Liver (tissue), 8 donors: ENCODE measurements at regions not wholly inside any gene's neighbourhood (a gene's known extent, or its start where the extent isn't known, plus 50 kb on each side); places are given as distances from the start of the nearest gene placed in this dataset.

Source experiments
- DNase-seq: peaks from one replicate; pipeline ENCODE4 v3.0.0-alpha.2; 2017; ENCODE audit warnings: low spot score
- H3K27ac ChIP-seq, 2 donors: one replicate each; pipeline ENCODE4 v1.7.0; 2013; ENCODE audit warnings: inconsistent platforms in 2 of 2, low read length in 2 of 2, control low read depth in 1 of 2, low read depth in 1 of 2, mild to moderate bottlenecking in 1 of 2
- H3K27me3 ChIP-seq, 4 donors: one replicate each; pipeline versions ENCODE4 v1.6.1 to v1.7.0; 2013; ENCODE audit warnings: low read length in 3 of 4, inconsistent platforms in 1 of 4, mild to moderate bottlenecking in 1 of 4, moderate library complexity in 1 of 4; ENCODE audit not compliant: control insufficient read depth in 4 of 4, insufficient read depth in 4 of 4
- H3K36me3 ChIP-seq, 4 donors: one replicate each; pipeline versions ENCODE4 v1.6.1 to v1.7.0; 2013; ENCODE audit warnings: low read length in 3 of 4, mild to moderate bottlenecking in 3 of 4, low read depth in 1 of 4, moderate library complexity in 1 of 4; ENCODE audit not compliant: control insufficient read depth in 4 of 4, insufficient read depth in 3 of 4
- H3K4me1 ChIP-seq, 4 donors: one replicate each; pipeline versions ENCODE4 v1.6.1 to v1.7.0; 2013; ENCODE audit warnings: low read length in 3 of 4, mild to moderate bottlenecking in 3 of 4, moderate library complexity in 1 of 4; ENCODE audit not compliant: control insufficient read depth in 4 of 4, insufficient read depth in 4 of 4
- H3K4me3 ChIP-seq, 3 donors: one replicate each; pipeline versions ENCODE4 v1.6.1 to v1.7.0; 2013; ENCODE audit warnings: low read length in 3 of 3, control low read depth in 1 of 3, low read depth in 1 of 3, mild to moderate bottlenecking in 1 of 3
- H3K9ac ChIP-seq, 2 donors: one replicate each; pipeline ENCODE4 v1.7.0; 2013; ENCODE audit warnings: low read length in 2 of 2, mild to moderate bottlenecking in 2 of 2, moderate library complexity in 2 of 2, control low read depth in 1 of 2, low read depth in 1 of 2
- H3K9me3 ChIP-seq, 4 donors: one replicate each; pipeline versions ENCODE4 v1.6.1 to v1.7.0; 2013; ENCODE audit warnings: low read length in 3 of 4; ENCODE audit not compliant: control insufficient read depth in 4 of 4
- EGR1 ChIP-seq, 2 donors: IDR thresholded peaks; 2 replicates each; pipeline ENCODE4 v1.6.1; 2016 to 2018; ENCODE audit warnings: antibody characterized with exemption in 2 of 2, low read depth in 2 of 2
- FOXA1 ChIP-seq: IDR thresholded peaks from 2 replicates; pipeline ENCODE4 v1.6.1; 2016; ENCODE audit warnings: antibody characterized with exemption
- GABPA ChIP-seq, 2 donors: IDR thresholded peaks in 1 of 2; conservative IDR thresholded peaks in 1 of 2; 2 replicates each; pipeline ENCODE4 v1.6.1; 2016; ENCODE audit warnings: antibody characterized with exemption in 2 of 2, mild to moderate bottlenecking in 1 of 2, moderate library complexity in 1 of 2
- HNF4A ChIP-seq, 2 donors: conservative IDR thresholded peaks; 2 replicates each; pipeline ENCODE4 v1.6.1; 2016; ENCODE audit warnings: antibody characterized with exemption in 2 of 2, mild to moderate bottlenecking in 2 of 2
- HNF4G ChIP-seq: IDR thresholded peaks from 2 replicates; pipeline ENCODE4 v1.6.1; 2016; ENCODE audit warnings: antibody characterized with exemption
- JUND ChIP-seq, 2 donors: IDR thresholded peaks; 2 replicates each; pipeline ENCODE4 v1.6.1; 2016; ENCODE audit warnings: antibody characterized with exemption in 2 of 2
- RAD21 ChIP-seq, 2 donors: IDR thresholded peaks; 2 replicates each; pipeline ENCODE4 v1.6.1; 2016; ENCODE audit warnings: antibody characterized with exemption in 2 of 2, mild to moderate bottlenecking in 2 of 2
- RXRA ChIP-seq, 2 donors: IDR thresholded peaks; 2 replicates each; pipeline ENCODE4 v1.6.1; 2017 to 2018; ENCODE audit warnings: antibody characterized with exemption in 2 of 2, mild to moderate bottlenecking in 1 of 2
- SP1 ChIP-seq: IDR thresholded peaks from 2 replicates; pipeline ENCODE4 v1.6.1; 2018; ENCODE audit warnings: antibody characterized with exemption, mild to moderate bottlenecking
- TAF1 ChIP-seq: conservative IDR thresholded peaks from 2 replicates; pipeline ENCODE4 v1.6.1; 2016; ENCODE audit warnings: antibody characterized with exemption, mild to moderate bottlenecking
- YY1 ChIP-seq: IDR thresholded peaks from 2 replicates; pipeline ENCODE4 v1.6.1; 2016; ENCODE audit warnings: antibody characterized with exemption, mild to moderate bottlenecking
- WGBS: extraction: QIAGEN DNeasy Blood & Tissue Kit; methylation state at CpG from one replicate; pipeline ENCODE4 v1.1.7; 2013; 5-methylcytosine and 5-hydroxymethylcytosine counted together
- TF ChIP-seq, protein P1 (sequence below): IDR thresholded peaks from 2 replicates; pipeline ENCODE4 v1.6.1; 2016; ENCODE audit warnings: antibody characterized with exemption, mild to moderate bottlenecking
- TF ChIP-seq, protein P2 (sequence below): IDR thresholded peaks from 2 replicates; pipeline ENCODE4 v1.6.1; 2016; ENCODE audit warnings: antibody characterized with exemption
- TF ChIP-seq, protein P3 (sequence below): IDR thresholded peaks from 2 replicates; pipeline ENCODE4 v1.6.1; 2016; ENCODE audit warnings: antibody characterized with exemption
- TF ChIP-seq, protein P4 (sequence below): IDR thresholded peaks from 2 replicates; pipeline ENCODE4 v1.6.1; 2016; ENCODE audit warnings: antibody characterized with exemption
- TF ChIP-seq, protein P5 (sequence below): fragments of 150-350 bp; IDR thresholded peaks from 2 replicates; pipeline ENCODE4 v1.5.1; 2017; ENCODE audit warnings: improper control_type of control experiment, low read depth, low read length; ENCODE audit not compliant: missing input control
- donor health status: healthy.
- donor health status: healthy.
- donor health status: healthy.
- donor health status: healthy.
- donor health status: healthy.

DNA sequence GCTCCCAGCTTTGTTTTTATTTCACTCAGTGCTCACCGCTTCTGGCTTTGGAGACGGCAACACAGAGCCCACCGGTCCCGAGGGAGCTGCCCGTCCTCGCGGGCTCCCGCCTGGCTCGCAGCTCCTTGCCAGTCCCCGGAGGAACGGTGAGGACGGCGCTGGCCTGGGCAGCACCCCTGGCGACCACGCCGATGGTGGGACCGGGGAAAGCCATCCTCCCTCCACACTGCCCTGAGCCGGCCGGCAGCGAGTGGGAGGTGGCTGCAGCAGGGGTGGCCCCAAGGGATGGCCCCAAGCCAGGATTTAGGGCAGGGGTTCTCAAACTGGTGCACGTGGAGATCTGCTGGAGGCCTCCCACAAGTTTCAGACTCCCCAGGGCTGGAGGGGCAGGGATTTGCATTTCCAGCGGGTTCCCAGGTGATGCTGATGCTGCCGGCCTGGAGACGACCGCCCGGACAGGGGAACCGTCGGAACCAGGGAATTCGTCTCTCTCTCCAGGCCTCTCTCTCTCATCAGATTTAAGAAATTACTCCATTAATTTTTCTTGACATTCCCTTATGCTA lies 293.2 kb upstream of the IRX4 start:
- DNase-seq, result no peak
- Histone ChIP-seq H3K27me3 (no peaks in the 10 kb centered on the region), H3K36me3 (no peaks in the 10 kb centered on the region), H3K27ac (no peak overlapping the region), H3K4me3 (no peak overlapping the region), H3K9me3 (no peaks in the 10 kb centered on the region), H3K4me1 (no peaks in the 10 kb centered on the region), H3K9ac (no peak overlapping the region)
- 85% methylated on average over 29 of the region's 29 CpGs for WGBS
- TF ChIP-seq, protein P1, sequence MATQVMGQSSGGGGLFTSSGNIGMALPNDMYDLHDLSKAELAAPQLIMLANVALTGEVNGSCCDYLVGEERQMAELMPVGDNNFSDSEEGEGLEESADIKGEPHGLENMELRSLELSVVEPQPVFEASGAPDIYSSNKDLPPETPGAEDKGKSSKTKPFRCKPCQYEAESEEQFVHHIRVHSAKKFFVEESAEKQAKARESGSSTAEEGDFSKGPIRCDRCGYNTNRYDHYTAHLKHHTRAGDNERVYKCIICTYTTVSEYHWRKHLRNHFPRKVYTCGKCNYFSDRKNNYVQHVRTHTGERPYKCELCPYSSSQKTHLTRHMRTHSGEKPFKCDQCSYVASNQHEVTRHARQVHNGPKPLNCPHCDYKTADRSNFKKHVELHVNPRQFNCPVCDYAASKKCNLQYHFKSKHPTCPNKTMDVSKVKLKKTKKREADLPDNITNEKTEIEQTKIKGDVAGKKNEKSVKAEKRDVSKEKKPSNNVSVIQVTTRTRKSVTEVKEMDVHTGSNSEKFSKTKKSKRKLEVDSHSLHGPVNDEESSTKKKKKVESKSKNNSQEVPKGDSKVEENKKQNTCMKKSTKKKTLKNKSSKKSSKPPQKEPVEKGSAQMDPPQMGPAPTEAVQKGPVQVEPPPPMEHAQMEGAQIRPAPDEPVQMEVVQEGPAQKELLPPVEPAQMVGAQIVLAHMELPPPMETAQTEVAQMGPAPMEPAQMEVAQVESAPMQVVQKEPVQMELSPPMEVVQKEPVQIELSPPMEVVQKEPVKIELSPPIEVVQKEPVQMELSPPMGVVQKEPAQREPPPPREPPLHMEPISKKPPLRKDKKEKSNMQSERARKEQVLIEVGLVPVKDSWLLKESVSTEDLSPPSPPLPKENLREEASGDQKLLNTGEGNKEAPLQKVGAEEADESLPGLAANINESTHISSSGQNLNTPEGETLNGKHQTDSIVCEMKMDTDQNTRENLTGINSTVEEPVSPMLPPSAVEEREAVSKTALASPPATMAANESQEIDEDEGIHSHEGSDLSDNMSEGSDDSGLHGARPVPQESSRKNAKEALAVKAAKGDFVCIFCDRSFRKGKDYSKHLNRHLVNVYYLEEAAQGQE, result no peak
- TF ChIP-seq, protein P2, sequence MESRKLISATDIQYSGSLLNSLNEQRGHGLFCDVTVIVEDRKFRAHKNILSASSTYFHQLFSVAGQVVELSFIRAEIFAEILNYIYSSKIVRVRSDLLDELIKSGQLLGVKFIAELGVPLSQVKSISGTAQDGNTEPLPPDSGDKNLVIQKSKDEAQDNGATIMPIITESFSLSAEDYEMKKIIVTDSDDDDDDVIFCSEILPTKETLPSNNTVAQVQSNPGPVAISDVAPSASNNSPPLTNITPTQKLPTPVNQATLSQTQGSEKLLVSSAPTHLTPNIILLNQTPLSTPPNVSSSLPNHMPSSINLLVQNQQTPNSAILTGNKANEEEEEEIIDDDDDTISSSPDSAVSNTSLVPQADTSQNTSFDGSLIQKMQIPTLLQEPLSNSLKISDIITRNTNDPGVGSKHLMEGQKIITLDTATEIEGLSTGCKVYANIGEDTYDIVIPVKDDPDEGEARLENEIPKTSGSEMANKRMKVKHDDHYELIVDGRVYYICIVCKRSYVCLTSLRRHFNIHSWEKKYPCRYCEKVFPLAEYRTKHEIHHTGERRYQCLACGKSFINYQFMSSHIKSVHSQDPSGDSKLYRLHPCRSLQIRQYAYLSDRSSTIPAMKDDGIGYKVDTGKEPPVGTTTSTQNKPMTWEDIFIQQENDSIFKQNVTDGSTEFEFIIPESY, result no peak
- TF ChIP-seq, protein P3, sequence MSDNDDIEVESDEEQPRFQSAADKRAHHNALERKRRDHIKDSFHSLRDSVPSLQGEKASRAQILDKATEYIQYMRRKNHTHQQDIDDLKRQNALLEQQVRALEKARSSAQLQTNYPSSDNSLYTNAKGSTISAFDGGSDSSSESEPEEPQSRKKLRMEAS, result no peak
- TF ChIP-seq HNF4A (conservative IDR thresholded peaks at IDR 0.05) (no peak), SP1 (no peak), RAD21 (IDR thresholded peaks at IDR 0.05) (no peak), RXRA (IDR thresholded peaks at IDR 0.05) (no peak), EGR1 (IDR thresholded peaks at IDR 0.05; ENCODE audit: low read depth in 2 of 2) (no peak)
- TF ChIP-seq, protein P4, sequence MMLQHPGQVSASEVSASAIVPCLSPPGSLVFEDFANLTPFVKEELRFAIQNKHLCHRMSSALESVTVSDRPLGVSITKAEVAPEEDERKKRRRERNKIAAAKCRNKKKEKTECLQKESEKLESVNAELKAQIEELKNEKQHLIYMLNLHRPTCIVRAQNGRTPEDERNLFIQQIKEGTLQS, result no peak

DNA sequence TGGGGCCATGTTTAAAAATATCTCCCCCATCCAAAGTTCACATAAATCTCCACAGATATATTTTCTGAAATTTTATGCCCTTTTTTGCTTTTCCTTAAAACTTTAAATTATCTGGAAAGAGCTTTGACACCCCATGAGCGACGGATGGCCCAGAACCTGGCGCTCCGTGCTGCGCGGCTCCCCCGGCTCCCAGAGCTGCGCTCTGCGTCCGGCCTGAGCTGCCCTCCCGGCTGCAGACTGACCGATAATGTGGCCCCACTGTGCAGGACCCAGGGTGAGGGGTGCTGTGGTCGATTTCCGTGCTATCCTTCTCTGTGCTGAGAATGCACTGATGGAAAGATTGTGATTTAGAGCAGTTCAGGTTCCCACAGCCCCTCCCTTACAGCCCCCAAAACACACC lies 292.3 kb upstream of the IRX4 start:
- Histone ChIP-seq H3K9ac (no peak overlapping the region), H3K27ac (no peak overlapping the region), H3K4me1 (no peaks in the 10 kb centered on the region), H3K4me3 (no peak overlapping the region), H3K36me3 (no peaks in the 10 kb centered on the region), H3K27me3 (no peaks in the 10 kb centered on the region), H3K9me3 (no peaks in the 10 kb centered on the region)
- no peak for DNase-seq
- 82% methylated on average over 14 of the region's 14 CpGs for WGBS
- TF ChIP-seq, protein P3, result no peak
- TF ChIP-seq TAF1 (no peak), GABPA (IDR thresholded peaks at IDR 0.05 in 1 of 2, conservative IDR thresholded peaks at IDR 0.05 in 1 of 2) (no peak), RXRA (IDR thresholded peaks at IDR 0.05) (no peak), HNF4G (no peak), HNF4A (conservative IDR thresholded peaks at IDR 0.05) (no peak), FOXA1 (no peak), EGR1 (IDR thresholded peaks at IDR 0.05; ENCODE audit: low read depth in 2 of 2) (no peak), JUND (IDR thresholded peaks at IDR 0.05) (no peak), YY1 (no peak), SP1 (no peak), RAD21 (IDR thresholded peaks at IDR 0.05) (no peak)
- TF ChIP-seq, protein P4, result no peak
- TF ChIP-seq, protein P5, sequence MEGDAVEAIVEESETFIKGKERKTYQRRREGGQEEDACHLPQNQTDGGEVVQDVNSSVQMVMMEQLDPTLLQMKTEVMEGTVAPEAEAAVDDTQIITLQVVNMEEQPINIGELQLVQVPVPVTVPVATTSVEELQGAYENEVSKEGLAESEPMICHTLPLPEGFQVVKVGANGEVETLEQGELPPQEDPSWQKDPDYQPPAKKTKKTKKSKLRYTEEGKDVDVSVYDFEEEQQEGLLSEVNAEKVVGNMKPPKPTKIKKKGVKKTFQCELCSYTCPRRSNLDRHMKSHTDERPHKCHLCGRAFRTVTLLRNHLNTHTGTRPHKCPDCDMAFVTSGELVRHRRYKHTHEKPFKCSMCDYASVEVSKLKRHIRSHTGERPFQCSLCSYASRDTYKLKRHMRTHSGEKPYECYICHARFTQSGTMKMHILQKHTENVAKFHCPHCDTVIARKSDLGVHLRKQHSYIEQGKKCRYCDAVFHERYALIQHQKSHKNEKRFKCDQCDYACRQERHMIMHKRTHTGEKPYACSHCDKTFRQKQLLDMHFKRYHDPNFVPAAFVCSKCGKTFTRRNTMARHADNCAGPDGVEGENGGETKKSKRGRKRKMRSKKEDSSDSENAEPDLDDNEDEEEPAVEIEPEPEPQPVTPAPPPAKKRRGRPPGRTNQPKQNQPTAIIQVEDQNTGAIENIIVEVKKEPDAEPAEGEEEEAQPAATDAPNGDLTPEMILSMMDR, result no peak
- TF ChIP-seq, protein P2, result no peak
- TF ChIP-seq, protein P1, result no peak
